ENCODE measurements at regions not wholly inside any gene's neighbourhood (a gene's known extent, or its start where the extent isn't known, plus 50 kb on each side); places are given as distances from the start of the nearest gene placed in this dataset.
"Not testable (repeated sequence)": the region's sequence is repeated elsewhere in the genome, so short reads cannot be mapped to it uniquely, and the experiment has no call there.

DNA sequence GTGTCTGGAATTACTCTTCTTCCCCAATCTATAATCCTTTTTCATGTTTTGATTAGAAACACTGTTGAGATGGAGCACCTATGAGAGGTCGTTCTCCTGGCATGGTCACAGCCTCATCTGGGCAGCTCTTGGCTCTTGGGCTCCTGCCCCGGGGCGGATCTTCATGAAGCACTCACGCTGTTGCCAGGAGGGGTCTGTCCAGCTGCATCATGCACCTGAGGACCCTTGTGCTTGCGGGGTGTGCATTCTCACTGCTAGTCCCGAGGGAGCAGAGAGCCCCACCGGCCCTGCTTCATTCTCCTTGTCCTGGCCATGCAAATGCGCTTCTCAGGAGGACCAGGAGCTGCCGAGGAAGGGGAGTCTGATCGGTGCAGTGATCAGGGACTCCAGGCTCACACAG lies 117.6 kb upstream of the S1PR3 start:
- TF ChIP-seq, protein P1, sequence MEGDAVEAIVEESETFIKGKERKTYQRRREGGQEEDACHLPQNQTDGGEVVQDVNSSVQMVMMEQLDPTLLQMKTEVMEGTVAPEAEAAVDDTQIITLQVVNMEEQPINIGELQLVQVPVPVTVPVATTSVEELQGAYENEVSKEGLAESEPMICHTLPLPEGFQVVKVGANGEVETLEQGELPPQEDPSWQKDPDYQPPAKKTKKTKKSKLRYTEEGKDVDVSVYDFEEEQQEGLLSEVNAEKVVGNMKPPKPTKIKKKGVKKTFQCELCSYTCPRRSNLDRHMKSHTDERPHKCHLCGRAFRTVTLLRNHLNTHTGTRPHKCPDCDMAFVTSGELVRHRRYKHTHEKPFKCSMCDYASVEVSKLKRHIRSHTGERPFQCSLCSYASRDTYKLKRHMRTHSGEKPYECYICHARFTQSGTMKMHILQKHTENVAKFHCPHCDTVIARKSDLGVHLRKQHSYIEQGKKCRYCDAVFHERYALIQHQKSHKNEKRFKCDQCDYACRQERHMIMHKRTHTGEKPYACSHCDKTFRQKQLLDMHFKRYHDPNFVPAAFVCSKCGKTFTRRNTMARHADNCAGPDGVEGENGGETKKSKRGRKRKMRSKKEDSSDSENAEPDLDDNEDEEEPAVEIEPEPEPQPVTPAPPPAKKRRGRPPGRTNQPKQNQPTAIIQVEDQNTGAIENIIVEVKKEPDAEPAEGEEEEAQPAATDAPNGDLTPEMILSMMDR (IDR thresholded peaks at IDR 0.05; ENCODE audit: insufficient read depth, low read length, poor library complexity, severe bottlenecking) = no peak
- Histone ChIP-seq H3K36me3 (ENCODE audit: control insufficient read depth, insufficient read depth, low read length) (no peaks in the 10 kb centered on the region), H3K4me3 (replicated peaks; ENCODE audit: low read depth, low read length) (no peak overlapping the region), H3K27me3 (replicated peaks; ENCODE audit: control insufficient read depth, insufficient read depth, low read length) (no peaks in the 10 kb centered on the region)
- DNase-seq (ENCODE audit: extremely low read depth, insufficient read length) = no peak

DNA sequence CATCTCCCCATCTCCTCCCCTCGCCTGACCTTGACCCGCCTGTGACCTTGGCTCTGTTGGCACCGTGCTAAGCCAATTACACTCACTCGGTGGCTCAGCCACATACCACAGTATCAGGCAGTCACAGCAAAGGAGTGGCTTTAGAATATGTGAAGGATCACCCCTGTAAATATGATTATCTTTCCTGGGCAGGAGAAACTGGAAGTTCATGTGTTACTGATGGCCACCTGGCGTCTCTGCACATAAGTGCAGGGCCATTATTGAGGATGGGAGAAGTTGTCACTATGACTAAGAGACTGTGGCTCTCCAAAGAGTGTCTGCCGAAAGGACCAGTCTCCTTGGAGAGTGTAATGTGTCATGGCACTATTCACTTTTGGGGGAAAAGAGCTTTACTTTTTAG lies 116.9 kb upstream of the S1PR3 start:
- TF ChIP-seq, protein P1 (IDR thresholded peaks at IDR 0.05; ENCODE audit: insufficient read depth, low read length, poor library complexity, severe bottlenecking) = peak; percentile 13
- Histone ChIP-seq H3K36me3 (ENCODE audit: control insufficient read depth, insufficient read depth, low read length) (no peaks in the 10 kb centered on the region), H3K27me3 (replicated peaks; ENCODE audit: control insufficient read depth, insufficient read depth, low read length) (no peaks in the 10 kb centered on the region), H3K4me3 (replicated peaks; ENCODE audit: low read depth, low read length) (no peak overlapping the region)
- DNase-seq (ENCODE audit: extremely low read depth, insufficient read length) = no peak

DNA sequence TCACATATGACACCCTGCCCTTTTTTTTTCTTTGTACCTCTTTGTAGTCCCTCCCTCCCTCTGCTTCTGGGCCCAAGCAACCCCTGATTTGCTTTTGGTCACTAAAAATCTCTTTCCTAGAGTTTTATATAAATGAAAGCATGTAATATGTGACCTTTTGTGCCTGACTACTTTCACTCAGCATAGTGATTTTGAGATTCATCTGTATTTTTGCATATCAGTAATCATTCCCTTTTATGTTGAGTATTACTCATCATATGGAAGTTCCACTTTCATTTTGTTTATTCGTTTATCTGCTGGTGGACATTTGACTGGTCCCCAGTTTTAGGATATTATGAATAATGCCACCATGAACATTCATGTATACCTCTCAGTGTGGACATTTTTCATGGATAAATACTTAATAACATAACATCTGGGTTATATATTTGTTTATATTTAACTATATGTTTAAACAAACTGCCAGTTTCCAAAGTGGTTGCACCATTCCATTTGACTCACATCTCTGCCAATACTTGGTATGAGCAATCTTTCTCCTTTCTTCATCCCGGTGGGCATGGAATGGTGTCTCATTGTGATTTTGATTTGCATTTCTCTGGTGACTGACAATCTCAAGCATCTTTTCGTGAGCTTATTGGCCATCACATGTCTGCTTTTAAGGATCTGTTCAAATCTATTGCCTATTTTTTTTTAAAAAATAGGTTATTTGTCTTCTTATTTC lies 115.7 kb upstream of the S1PR3 start:
- Histone ChIP-seq H3K27me3 (replicated peaks; ENCODE audit: control insufficient read depth, insufficient read depth, low read length) (no peaks in the 10 kb centered on the region; the same call in 1 of the 2 replicates), H3K36me3 (ENCODE audit: control insufficient read depth, insufficient read depth, low read length) (no peaks in the 10 kb centered on the region), H3K4me3 (replicated peaks; ENCODE audit: low read depth, low read length) (no peak overlapping the region)
- DNase-seq (ENCODE audit: extremely low read depth, insufficient read length) = no peak
- TF ChIP-seq, protein P1 (IDR thresholded peaks at IDR 0.05; ENCODE audit: insufficient read depth, low read length, poor library complexity, severe bottlenecking) = no peak

DNA sequence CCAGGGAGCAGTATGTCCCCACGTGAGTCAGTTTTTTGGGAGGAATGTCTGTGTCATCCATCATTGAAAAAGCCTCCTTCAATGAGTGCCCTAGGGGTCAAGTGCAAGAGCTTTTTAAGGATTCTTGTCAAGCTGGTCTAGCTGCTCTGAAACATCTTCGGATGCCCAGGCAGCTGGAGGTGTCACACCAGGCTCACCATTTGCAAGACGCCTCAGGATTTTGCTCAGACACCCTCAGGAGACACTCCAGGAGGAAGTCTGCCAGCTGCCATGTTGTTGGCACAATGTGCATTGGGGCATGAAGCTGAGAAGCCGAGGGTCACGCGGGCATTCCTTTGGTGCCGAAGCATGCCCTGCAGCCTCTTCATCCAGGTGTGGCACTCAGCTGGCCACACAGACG lies 111.1 kb upstream of the S1PR3 start:
- TF ChIP-seq, protein P1 (IDR thresholded peaks at IDR 0.05; ENCODE audit: insufficient read depth, low read length, poor library complexity, severe bottlenecking) = no peak
- H3K36me3 ChIP-seq (ENCODE audit: control insufficient read depth, insufficient read depth, low read length) = no peaks in the 10 kb centered on the region
- H3K27me3 ChIP-seq (replicated peaks; ENCODE audit: control insufficient read depth, insufficient read depth, low read length) = no peaks in the 10 kb centered on the region; the same call in 1 of the 2 replicates
- DNase-seq (ENCODE audit: extremely low read depth, insufficient read length) = no peak
- no peak overlapping the region for H3K4me3 ChIP-seq (replicated peaks; ENCODE audit: low read depth, low read length)

DNA sequence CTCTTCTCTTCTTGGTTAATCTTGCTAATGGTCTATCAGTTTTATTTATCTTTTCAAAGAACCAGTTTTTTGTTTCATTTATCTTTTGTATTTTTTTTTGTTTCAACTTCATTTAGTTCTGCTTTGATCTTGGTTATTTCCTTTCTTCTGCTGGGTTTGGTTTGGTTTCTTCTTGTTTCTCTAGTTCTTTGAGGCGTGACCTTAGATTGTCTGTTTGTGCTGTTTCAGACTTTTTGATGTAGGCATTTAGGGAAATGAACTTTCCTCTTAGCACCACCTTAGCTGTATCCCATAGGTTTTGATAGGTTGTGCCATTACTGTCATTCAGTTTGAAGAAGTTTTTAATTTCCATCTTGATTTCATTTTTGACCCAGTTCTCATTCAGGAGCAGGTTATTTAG lies 107.0 kb upstream of the S1PR3 start:
- not testable (repeated sequence) for H3K36me3 ChIP-seq (ENCODE audit: control insufficient read depth, insufficient read depth, low read length); H3K27me3 ChIP-seq (replicated peaks; ENCODE audit: control insufficient read depth, insufficient read depth, low read length); DNase-seq (ENCODE audit: extremely low read depth, insufficient read length); H3K4me3 ChIP-seq (replicated peaks; ENCODE audit: low read depth, low read length)

DNA sequence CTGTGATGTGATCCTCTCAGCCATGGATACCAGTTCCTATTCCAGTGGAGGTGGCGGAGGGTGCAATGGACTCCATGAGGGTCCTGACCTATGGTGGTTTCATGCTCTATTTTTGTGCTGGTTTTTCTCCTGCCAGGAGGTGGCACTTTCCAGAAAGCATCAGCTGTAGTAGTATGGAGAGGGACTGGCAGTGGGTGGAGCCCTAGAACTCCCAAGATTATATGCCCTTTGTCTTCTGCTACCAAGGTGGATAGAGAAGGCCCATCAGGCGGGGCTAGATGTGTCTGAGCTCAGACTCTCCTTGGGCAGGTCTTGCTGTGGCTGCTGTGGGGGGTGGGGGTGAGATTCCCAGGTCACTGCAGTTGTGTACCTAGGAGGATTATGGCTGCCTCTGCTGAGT lies 104.5 kb upstream of the S1PR3 start:
- H3K27me3 ChIP-seq (replicated peaks; ENCODE audit: control insufficient read depth, insufficient read depth, low read length); H3K4me3 ChIP-seq (replicated peaks; ENCODE audit: low read depth, low read length); H3K36me3 ChIP-seq (ENCODE audit: control insufficient read depth, insufficient read depth, low read length); DNase-seq (ENCODE audit: extremely low read depth, insufficient read length): not testable (repeated sequence)

DNA sequence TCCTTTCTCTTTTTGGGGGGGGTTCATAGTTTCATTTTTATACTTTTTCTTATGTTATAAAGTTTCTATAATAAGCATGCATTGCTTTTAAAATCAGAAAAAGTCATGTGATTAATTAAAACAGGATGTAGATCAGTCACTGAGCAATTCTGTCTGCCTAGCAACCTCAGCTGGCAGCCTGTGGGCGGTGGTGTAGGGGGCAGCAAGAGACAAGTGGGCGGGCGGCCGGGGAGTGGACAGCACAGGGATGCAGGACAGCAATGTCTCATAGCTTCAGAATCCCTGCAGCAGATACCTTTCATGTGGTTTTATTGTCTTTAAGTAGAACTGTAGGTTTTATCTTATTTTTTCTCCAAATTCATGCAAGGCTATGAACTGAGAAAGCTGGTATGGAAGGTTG lies 101.9 kb upstream of the S1PR3 start:
- no peaks in the 10 kb centered on the region for H3K36me3 ChIP-seq (ENCODE audit: control insufficient read depth, insufficient read depth, low read length)
- H3K27me3 ChIP-seq (replicated peaks; ENCODE audit: control insufficient read depth, insufficient read depth, low read length) = no peaks in the 10 kb centered on the region
- DNase-seq (ENCODE audit: extremely low read depth, insufficient read length) = no peak
- H3K4me3 ChIP-seq (replicated peaks; ENCODE audit: low read depth, low read length) = no peak overlapping the region
- TF ChIP-seq, protein P1 (IDR thresholded peaks at IDR 0.05; ENCODE audit: insufficient read depth, low read length, poor library complexity, severe bottlenecking) = no peak
